H1 (cell line): ENCODE measurements at regions not wholly inside any gene's neighbourhood (a gene's known extent, or its start where the extent isn't known, plus 50 kb on each side); places are given as distances from the start of the nearest gene placed in this dataset.

ENCODE experiments used
- NRF1 ChIP-seq: IDR thresholded peaks from 2 replicates; pipeline ENCODE4 v1.6.1; 2011; ENCODE audit warnings: mild to moderate bottlenecking, low read depth, low read length, improper control_type of control experiment
- TF ChIP-seq, protein P1 (sequence below): fragments of 300-600 bp; sonication (generic); IDR thresholded peaks from 2 replicates; pipeline ENCODE4 v1.7.1; 2012; ENCODE audit warnings: low read length, moderate library complexity, mild to moderate bottlenecking, inconsistent platforms; ENCODE audit not compliant: insufficient replicate concordance

DNA sequence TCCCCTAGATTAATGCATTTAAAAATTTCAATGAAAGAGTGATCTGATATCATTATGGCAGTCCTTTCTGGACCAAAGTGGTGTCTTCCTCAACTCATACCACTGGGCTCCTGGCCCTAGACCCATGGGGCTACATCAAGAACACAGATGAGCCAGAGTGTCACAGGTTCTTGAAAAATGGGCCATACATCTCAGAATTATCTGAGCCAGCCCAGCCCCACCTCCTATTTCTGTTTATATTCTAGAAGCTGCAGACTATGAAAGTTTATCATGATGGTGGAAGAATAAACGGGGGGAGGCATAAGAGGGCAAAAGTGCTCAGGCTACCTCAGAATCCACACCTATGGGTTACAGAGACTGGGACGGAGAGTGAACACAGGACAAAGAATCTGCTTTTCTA is 120.6 kb upstream of the TACR1 start (continued):
- TF ChIP-seq, protein P1, sequence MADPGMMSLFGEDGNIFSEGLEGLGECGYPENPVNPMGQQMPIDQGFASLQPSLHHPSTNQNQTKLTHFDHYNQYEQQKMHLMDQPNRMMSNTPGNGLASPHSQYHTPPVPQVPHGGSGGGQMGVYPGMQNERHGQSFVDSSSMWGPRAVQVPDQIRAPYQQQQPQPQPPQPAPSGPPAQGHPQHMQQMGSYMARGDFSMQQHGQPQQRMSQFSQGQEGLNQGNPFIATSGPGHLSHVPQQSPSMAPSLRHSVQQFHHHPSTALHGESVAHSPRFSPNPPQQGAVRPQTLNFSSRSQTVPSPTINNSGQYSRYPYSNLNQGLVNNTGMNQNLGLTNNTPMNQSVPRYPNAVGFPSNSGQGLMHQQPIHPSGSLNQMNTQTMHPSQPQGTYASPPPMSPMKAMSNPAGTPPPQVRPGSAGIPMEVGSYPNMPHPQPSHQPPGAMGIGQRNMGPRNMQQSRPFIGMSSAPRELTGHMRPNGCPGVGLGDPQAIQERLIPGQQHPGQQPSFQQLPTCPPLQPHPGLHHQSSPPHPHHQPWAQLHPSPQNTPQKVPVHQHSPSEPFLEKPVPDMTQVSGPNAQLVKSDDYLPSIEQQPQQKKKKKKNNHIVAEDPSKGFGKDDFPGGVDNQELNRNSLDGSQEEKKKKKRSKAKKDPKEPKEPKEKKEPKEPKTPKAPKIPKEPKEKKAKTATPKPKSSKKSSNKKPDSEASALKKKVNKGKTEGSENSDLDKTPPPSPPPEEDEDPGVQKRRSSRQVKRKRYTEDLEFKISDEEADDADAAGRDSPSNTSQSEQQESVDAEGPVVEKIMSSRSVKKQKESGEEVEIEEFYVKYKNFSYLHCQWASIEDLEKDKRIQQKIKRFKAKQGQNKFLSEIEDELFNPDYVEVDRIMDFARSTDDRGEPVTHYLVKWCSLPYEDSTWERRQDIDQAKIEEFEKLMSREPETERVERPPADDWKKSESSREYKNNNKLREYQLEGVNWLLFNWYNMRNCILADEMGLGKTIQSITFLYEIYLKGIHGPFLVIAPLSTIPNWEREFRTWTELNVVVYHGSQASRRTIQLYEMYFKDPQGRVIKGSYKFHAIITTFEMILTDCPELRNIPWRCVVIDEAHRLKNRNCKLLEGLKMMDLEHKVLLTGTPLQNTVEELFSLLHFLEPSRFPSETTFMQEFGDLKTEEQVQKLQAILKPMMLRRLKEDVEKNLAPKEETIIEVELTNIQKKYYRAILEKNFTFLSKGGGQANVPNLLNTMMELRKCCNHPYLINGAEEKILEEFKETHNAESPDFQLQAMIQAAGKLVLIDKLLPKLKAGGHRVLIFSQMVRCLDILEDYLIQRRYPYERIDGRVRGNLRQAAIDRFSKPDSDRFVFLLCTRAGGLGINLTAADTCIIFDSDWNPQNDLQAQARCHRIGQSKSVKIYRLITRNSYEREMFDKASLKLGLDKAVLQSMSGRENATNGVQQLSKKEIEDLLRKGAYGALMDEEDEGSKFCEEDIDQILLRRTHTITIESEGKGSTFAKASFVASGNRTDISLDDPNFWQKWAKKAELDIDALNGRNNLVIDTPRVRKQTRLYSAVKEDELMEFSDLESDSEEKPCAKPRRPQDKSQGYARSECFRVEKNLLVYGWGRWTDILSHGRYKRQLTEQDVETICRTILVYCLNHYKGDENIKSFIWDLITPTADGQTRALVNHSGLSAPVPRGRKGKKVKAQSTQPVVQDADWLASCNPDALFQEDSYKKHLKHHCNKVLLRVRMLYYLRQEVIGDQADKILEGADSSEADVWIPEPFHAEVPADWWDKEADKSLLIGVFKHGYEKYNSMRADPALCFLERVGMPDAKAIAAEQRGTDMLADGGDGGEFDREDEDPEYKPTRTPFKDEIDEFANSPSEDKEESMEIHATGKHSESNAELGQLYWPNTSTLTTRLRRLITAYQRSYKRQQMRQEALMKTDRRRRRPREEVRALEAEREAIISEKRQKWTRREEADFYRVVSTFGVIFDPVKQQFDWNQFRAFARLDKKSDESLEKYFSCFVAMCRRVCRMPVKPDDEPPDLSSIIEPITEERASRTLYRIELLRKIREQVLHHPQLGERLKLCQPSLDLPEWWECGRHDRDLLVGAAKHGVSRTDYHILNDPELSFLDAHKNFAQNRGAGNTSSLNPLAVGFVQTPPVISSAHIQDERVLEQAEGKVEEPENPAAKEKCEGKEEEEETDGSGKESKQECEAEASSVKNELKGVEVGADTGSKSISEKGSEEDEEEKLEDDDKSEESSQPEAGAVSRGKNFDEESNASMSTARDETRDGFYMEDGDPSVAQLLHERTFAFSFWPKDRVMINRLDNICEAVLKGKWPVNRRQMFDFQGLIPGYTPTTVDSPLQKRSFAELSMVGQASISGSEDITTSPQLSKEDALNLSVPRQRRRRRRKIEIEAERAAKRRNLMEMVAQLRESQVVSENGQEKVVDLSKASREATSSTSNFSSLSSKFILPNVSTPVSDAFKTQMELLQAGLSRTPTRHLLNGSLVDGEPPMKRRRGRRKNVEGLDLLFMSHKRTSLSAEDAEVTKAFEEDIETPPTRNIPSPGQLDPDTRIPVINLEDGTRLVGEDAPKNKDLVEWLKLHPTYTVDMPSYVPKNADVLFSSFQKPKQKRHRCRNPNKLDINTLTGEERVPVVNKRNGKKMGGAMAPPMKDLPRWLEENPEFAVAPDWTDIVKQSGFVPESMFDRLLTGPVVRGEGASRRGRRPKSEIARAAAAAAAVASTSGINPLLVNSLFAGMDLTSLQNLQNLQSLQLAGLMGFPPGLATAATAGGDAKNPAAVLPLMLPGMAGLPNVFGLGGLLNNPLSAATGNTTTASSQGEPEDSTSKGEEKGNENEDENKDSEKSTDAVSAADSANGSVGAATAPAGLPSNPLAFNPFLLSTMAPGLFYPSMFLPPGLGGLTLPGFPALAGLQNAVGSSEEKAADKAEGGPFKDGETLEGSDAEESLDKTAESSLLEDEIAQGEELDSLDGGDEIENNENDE, result no peak
- TF ChIP-seq NRF1, result no peak
- TF ChIP-seq, all 59 proteins: peak for 0
